Ovary (tissue), 7 donors: ENCODE measurements at regions not wholly inside any gene's neighbourhood (a gene's known extent, or its start where the extent isn't known, plus 50 kb on each side); places are given as distances from the start of the nearest gene placed in this dataset.

Experiments
- DNase-seq, 5 donors: peaks; one replicate each; pipeline ENCODE4 v3.0.0-alpha.2; 2019 to 2020
- H3K27ac ChIP-seq, 2 donors: fragments of 200-600 bp; one replicate each; pipeline versions ENCODE4 v1.5.1 to v1.8.0; 2019 to 2022
- H3K27me3 ChIP-seq: fragments of 200-600 bp; one replicate; pipeline ENCODE4 v1.8.0; 2022
- H3K36me3 ChIP-seq: fragments of 200-600 bp; sonication (generic); one replicate; pipeline ENCODE4 v1.5.1; 2019
- H3K4me1 ChIP-seq: one replicate; pipeline ENCODE4 v1.8.1; 2013; ENCODE audit warnings: mild to moderate bottlenecking, moderate library complexity; ENCODE audit not compliant: insufficient read depth
- H3K4me3 ChIP-seq: fragments of 200-600 bp; sonication (generic); one replicate; pipeline ENCODE4 v1.5.1; 2017
- H3K9me3 ChIP-seq, 2 donors: fragments of 200-600 bp in 1 of 2; sonication (generic) in 1 of 2; one replicate each; pipeline versions ENCODE4 v1.5.1 to v1.8.1; 2013 to 2019; ENCODE audit warnings: mild to moderate bottlenecking in 1 of 2, moderate library complexity in 1 of 2
- CTCF ChIP-seq, 3 donors: fragments of 450-650 bp in 2 of 3; fragments of 200-600 bp in 1 of 3; IDR thresholded peaks; one replicate each; pipeline versions ENCODE4 v1.5.1 to v1.8.0; 2016 to 2022; ENCODE audit warnings: antibody characterized with exemption in 3 of 3, mild to moderate bottlenecking in 1 of 3
- EP300 ChIP-seq: sonication (generic); formaldehyde crosslinking; IDR thresholded peaks from one replicate; pipeline ENCODE4 v1.6.1; 2017; ENCODE audit warnings: antibody characterized with exemption
- POLR2A ChIP-seq: fragments of 450-650 bp; IDR thresholded peaks from one replicate; pipeline ENCODE4 v1.6.1; 2017; ENCODE audit warnings: antibody characterized with exemption, mild to moderate bottlenecking, moderate library complexity
- WGBS, 3 donors: extraction: QIAGEN DNeasy Blood & Tissue Kit in 1 of 3; methylation state at CpG; one replicate each; pipeline versions ENCODE4 v1.1.5 to v1.1.7; 2013 to 2017; 5-methylcytosine and 5-hydroxymethylcytosine counted together
- intact Hi-C, 4 donors: fragments of 100-400 bp; cut with DNase I; formaldehyde crosslinking; loops; one replicate each; pipeline versions ENCODE4 v1.11.0 to v1.15.1; 2022 to 2023
- donor health status: DM: no; HTN: no; CAD: no; lungs with moderate emphysema.
- donor health status: DM: no; HTN: no; CAD: no.
- donor health status: Bipolar disorder and iron deficiency.
- donor health status: DM: no; HTN: no; CAD: no.
- donor health status: DM: yes; HTN: yes; CAD: no.

GRCh38 chr5:6806668-6807067 lies 93.4 kb downstream of the TENT4A start:
- 76 to 87% (median 82%) methylated on average over 2 of the region's 2 CpGs for WGBS, 3 donors
- Histone ChIP-seq H3K27me3 (no peaks in the 10 kb centered on the region), H3K9me3 (no peaks in the 10 kb centered on the region), H3K4me3 (no peak overlapping the region), H3K27ac (no peak overlapping the region), H3K4me1 (peaks cover 9% of the 10 kb centered on the region), H3K36me3 (no peaks in the 10 kb centered on the region)
- DNase-seq, result no peak
- intact Hi-C loops, result no loop called here
- no peak for TF ChIP-seq EP300
- TF ChIP-seq CTCF (IDR thresholded peaks at IDR 0.05), result no peak

GRCh38 chr5:6808462-6808861 lies 95.2 kb downstream of the TENT4A start:
- Histone ChIP-seq H3K27me3 (no peaks in the 10 kb centered on the region), H3K27ac (no peak overlapping the region), H3K4me1 (peaks cover 14% of the 10 kb centered on the region), H3K4me3 (no peak overlapping the region), H3K36me3 (no peaks in the 10 kb centered on the region), H3K9me3 (no peaks in the 10 kb centered on the region)
- intact Hi-C loops, result no loop called here
- no peak for DNase-seq
- TF ChIP-seq CTCF (IDR thresholded peaks at IDR 0.05), result no peak
- TF ChIP-seq EP300, result no peak
- TF ChIP-seq POLR2A, result no peak
- WGBS, 3 donors, result 88 to 91% (median 89%) methylated on average over 7 of the region's 7 CpGs

GRCh38 chr5:6810641-6811405 lies 97.6 kb downstream of the TENT4A start:
- 86 to 90% (median 89%) methylated on average over 8 of the region's 8 CpGs for WGBS, 3 donors
- Histone ChIP-seq H3K27ac (no peak overlapping the region), H3K27me3 (no peaks in the 10 kb centered on the region), H3K36me3 (no peaks in the 10 kb centered on the region), H3K4me1 (peaks cover 9% of the 10 kb centered on the region), H3K9me3 (no peaks in the 10 kb centered on the region), H3K4me3 (no peak overlapping the region)
- intact Hi-C loops, result no loop called here
- DNase-seq, result no peak
- no peak for TF ChIP-seq POLR2A

- Histone ChIP-seq H3K4me1 (peaks cover 9% of the 10 kb centered on the region), H3K27me3 (no peaks in the 10 kb centered on the region), H3K36me3 (no peaks in the 10 kb centered on the region), H3K4me3 (no peak overlapping the region), H3K27ac (no peak overlapping the region), H3K9me3 (no peaks in the 10 kb centered on the region)
- no peak for DNase-seq
- intact Hi-C loops, result no loop called here
- WGBS, 3 donors, result 70 to 85% (median 77%) methylated on average over 4 of the region's 4 CpGs
- no peak for TF ChIP-seq EP300
- no peak for TF ChIP-seq CTCF (IDR thresholded peaks at IDR 0.05)
- no peak for TF ChIP-seq POLR2A
Measured at GRCh38 chr5:6812091-6812490, 98.9 kb downstream of the TENT4A start.
